ENCODE measurements at regions not wholly inside any gene's neighbourhood (a gene's known extent, or its start where the extent isn't known, plus 50 kb on each side); places are given as distances from the start of the nearest gene placed in this dataset.
"Not testable (repeated sequence)": the region's sequence is repeated elsewhere in the genome, so short reads cannot be mapped to it uniquely, and the experiment has no call there.

DNA sequence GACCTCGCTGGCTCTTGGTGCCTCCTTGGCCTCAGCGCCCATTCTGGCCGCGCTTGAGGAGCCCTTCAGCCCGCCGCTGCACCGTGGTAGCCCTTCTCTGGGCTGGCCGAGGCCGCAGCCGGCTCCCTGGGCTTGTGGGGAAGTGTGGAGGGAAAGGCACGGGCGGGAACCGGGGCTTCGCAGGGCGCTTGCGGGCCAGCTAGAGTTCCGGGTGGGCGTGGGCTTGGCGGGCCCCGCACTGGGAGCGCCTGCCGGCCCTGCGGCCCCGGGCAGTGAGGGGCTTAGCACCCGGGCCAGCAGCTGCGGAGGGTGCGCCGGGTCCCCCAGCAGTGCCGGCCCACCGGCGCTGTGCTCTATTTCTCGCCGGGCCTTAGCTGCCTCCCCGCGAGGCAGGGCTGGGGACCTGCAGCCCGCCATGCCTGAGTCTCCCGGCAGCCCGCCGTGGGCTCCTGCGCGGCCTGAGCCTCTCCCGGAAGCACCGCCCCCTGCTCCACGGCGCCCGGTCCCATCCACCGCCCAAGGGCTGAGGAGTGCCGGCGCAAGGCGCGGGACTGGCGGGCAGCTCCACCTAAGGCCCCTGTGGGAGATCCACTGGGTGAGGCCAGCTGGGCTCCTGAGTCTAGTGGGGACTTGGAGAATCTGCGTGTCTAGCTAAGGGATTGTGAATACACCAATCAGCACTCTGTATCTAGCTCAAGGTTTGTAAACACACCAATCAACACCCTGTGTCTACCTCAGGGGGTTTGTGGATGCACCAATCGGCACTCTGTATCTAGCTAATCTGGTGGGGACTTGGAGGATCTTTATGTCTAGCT is 141.1 kb downstream of the SLCO4C1 start:
- H3K4me3 ChIP-seq (ENCODE audit: control insufficient read depth, low read depth, low read length); DNase-seq (ENCODE audit: low read depth): not testable (repeated sequence)

DNA sequence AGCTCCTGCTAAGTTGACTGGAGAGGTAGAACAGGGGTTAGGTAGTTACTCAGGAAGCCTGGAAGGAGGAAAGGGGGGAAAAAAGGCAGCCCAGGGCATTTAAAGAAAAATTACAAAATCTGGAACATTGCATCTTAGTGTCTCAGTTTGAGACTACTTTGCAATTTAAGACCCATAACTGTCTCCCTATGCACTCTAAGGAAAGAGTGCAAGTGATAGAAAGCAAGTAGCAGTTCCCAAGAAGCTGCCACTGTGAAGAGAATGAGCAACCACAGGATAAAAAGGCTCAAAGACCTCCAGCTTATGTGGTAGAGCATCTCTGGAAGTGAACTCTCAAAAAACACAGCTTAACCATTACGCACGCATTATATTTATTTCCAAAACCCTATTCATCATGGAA is 141.8 kb downstream of the SLCO4C1 start:
- H3K4me3 ChIP-seq (ENCODE audit: control insufficient read depth, low read depth, low read length): no peak overlapping the region
- TF ChIP-seq, protein P1, sequence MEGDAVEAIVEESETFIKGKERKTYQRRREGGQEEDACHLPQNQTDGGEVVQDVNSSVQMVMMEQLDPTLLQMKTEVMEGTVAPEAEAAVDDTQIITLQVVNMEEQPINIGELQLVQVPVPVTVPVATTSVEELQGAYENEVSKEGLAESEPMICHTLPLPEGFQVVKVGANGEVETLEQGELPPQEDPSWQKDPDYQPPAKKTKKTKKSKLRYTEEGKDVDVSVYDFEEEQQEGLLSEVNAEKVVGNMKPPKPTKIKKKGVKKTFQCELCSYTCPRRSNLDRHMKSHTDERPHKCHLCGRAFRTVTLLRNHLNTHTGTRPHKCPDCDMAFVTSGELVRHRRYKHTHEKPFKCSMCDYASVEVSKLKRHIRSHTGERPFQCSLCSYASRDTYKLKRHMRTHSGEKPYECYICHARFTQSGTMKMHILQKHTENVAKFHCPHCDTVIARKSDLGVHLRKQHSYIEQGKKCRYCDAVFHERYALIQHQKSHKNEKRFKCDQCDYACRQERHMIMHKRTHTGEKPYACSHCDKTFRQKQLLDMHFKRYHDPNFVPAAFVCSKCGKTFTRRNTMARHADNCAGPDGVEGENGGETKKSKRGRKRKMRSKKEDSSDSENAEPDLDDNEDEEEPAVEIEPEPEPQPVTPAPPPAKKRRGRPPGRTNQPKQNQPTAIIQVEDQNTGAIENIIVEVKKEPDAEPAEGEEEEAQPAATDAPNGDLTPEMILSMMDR (IDR thresholded peaks at IDR 0.05; ENCODE audit: control insufficient read depth, insufficient read depth, low read depth, low read length, missing control alignments): no peak
- no peak for DNase-seq (ENCODE audit: low read depth)

- no peak overlapping the region for H3K4me3 ChIP-seq (ENCODE audit: control insufficient read depth, low read depth, low read length)
- TF ChIP-seq, protein P1 (IDR thresholded peaks at IDR 0.05; ENCODE audit: control insufficient read depth, insufficient read depth, low read depth, low read length, missing control alignments): no peak
- DNase-seq (ENCODE audit: low read depth): no peak
Measured at GRCh38 chr5:102153003-102153759, 142.9 kb downstream of the SLCO4C1 start.

- no peak overlapping the region for H3K4me3 ChIP-seq (ENCODE audit: control insufficient read depth, low read depth, low read length)
- no peak for DNase-seq (ENCODE audit: low read depth)
- TF ChIP-seq, protein P1 (IDR thresholded peaks at IDR 0.05; ENCODE audit: control insufficient read depth, insufficient read depth, low read depth, low read length, missing control alignments): no peak
Measured at GRCh38 chr5:102139029-102139428, 157.1 kb downstream of the SLCO4C1 start.

- H3K4me3 ChIP-seq (ENCODE audit: control insufficient read depth, low read depth, low read length): no peak overlapping the region
- TF ChIP-seq, protein P1 (IDR thresholded peaks at IDR 0.05; ENCODE audit: control insufficient read depth, insufficient read depth, low read depth, low read length, missing control alignments): no peak
- DNase-seq (ENCODE audit: low read depth): no peak
Measured at GRCh38 chr5:102138243-102138653, 157.8 kb downstream of the SLCO4C1 start.

DNA sequence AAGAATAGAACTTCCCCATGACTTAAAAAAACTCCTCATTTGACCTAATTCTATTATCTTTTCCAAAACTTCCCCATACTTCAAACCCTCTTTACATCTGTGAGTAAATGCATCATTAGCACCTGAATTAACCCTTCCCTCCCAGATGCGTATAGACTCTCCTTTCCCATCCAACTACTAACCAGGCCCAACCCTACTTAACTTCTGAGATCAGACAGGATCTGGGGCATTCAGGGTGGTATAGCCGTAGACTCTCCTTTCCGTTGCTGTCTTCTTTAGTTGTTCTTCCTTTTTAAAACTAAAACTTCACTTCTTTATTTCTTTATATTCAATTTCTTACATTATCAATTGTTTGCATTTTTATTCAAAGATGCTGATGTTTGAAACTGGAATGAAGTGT is 165.2 kb downstream of the SLCO4C1 start:
- H3K4me3 ChIP-seq (ENCODE audit: control insufficient read depth, low read depth, low read length): no peak overlapping the region

More for the DNA sequence above, 165.2 kb downstream of the SLCO4C1 start:
- TF ChIP-seq, protein P1 (IDR thresholded peaks at IDR 0.05; ENCODE audit: control insufficient read depth, insufficient read depth, low read depth, low read length, missing control alignments): no peak
- DNase-seq (ENCODE audit: low read depth): no peak

Measured in AG09309 (cell line).